ENCODE measurements at regions not wholly inside any gene's neighbourhood (a gene's known extent, or its start where the extent isn't known, plus 50 kb on each side); places are given as distances from the start of the nearest gene placed in this dataset.

DNA sequence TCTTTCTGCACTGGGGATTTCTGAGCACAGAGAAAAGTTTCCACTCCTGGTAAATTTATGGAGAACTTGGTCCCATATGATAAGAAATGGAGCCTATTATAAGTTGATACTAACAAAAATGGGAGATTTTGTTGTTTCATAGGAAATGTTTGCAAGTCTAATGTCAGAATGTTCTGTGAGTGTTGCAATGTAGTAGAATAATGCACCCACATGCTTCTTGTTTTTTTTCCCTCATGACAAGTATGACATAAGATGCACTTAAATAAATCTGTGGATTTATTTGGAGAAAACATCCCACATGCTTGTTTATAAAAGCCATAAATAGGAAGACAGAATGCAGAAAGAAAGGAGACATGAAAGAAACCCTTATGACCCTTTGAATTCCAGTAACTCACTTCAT is 50.8 kb upstream of the KCNJ6 start:
- in situ Hi-C loops (cut with MboI; ENCODE audit: low sequenced_read_pairs, unreplicated experiment), result no loop called here
- TF ChIP-seq, protein P1, sequence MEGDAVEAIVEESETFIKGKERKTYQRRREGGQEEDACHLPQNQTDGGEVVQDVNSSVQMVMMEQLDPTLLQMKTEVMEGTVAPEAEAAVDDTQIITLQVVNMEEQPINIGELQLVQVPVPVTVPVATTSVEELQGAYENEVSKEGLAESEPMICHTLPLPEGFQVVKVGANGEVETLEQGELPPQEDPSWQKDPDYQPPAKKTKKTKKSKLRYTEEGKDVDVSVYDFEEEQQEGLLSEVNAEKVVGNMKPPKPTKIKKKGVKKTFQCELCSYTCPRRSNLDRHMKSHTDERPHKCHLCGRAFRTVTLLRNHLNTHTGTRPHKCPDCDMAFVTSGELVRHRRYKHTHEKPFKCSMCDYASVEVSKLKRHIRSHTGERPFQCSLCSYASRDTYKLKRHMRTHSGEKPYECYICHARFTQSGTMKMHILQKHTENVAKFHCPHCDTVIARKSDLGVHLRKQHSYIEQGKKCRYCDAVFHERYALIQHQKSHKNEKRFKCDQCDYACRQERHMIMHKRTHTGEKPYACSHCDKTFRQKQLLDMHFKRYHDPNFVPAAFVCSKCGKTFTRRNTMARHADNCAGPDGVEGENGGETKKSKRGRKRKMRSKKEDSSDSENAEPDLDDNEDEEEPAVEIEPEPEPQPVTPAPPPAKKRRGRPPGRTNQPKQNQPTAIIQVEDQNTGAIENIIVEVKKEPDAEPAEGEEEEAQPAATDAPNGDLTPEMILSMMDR (IDR thresholded peaks at IDR 0.05; ENCODE audit: borderline replicate concordance, control extremely low read depth, extremely low read depth, insufficient read depth, missing control alignments), result no peak

DNA sequence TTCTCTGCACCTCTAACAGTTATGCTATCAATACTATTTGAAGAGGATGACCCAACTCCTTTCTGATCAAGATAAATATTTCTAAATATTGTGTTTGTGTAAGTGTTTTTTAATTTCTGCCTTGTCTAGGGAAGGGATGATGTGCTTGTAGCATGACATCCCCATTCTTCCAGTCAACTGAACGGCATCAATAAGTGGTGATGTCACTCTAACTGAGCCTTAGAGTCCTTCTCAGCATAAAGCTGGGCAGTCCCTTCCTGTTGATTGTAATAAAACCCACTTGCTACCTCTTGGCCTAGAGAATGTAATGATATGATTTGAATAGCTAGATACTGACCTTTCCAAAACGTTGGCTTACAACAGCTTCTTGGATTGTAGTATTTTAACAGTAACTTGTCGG is 52.5 kb upstream of the KCNJ6 start:
- TF ChIP-seq, protein P1 (IDR thresholded peaks at IDR 0.05; ENCODE audit: borderline replicate concordance, control extremely low read depth, extremely low read depth, insufficient read depth, missing control alignments), result no peak
- in situ Hi-C loops (cut with MboI; ENCODE audit: low sequenced_read_pairs, unreplicated experiment), result no loop called here
- no peak for DNase-seq (ENCODE audit: low spot score)

More for the DNA sequence above, 50.8 kb upstream of the KCNJ6 start:
- DNase-seq (ENCODE audit: low spot score), result no peak

DNA sequence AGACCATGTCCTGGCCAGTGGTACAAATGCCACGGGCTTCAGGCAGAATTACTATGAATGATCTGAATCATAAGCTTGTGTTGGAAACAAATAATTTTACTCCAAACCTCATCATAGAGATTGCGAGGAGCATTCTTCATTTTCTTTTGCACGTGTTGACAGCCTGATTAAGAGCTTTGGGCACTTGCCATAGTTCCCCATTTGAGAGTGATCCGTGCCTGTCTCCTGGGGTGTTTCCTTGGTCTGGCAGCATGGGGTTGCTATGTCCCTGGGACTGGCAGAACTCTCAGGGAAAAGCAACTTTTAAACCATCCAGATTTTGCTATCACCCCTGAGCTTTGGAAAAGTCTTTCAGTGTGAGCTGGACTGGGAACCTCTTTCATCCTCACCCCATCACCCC is 54.3 kb upstream of the KCNJ6 start:
- TF ChIP-seq, protein P1 (IDR thresholded peaks at IDR 0.05; ENCODE audit: borderline replicate concordance, control extremely low read depth, extremely low read depth, insufficient read depth, missing control alignments), result no peak
- in situ Hi-C loops (cut with MboI; ENCODE audit: low sequenced_read_pairs, unreplicated experiment), result no loop called here
- no peak for DNase-seq (ENCODE audit: low spot score)

DNA sequence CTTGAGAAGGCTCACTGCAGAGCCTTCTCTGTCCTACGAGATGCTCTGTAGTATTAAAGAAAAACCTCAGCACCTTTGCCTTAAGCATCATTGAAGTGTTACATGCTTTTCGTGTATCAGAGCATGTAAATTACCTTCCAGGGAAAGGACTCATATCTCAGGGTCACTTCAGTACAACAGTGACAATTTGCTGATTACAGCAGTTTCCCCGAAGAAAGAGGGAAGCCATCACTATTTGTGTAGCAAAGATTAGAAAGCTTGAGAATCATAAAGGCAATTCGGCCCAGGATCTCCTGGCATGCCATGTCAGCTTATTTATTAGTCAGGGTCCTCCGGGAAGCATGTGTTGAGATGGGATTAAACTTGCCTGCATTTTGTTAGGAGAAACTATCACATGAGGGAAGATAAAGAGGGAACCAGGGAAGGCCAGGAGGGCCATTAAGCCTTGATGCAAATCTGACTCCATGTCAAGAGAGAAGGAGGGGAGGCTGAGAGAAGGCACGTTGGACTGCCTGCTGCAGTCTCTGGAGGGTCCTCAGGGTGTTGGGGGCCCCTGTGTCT is 55.2 kb upstream of the KCNJ6 start:
- DNase-seq (ENCODE audit: low spot score), result no peak
- in situ Hi-C loops (cut with MboI; ENCODE audit: low sequenced_read_pairs, unreplicated experiment), result no loop called here
- TF ChIP-seq, protein P1 (IDR thresholded peaks at IDR 0.05; ENCODE audit: borderline replicate concordance, control extremely low read depth, extremely low read depth, insufficient read depth, missing control alignments), result no peak

DNA sequence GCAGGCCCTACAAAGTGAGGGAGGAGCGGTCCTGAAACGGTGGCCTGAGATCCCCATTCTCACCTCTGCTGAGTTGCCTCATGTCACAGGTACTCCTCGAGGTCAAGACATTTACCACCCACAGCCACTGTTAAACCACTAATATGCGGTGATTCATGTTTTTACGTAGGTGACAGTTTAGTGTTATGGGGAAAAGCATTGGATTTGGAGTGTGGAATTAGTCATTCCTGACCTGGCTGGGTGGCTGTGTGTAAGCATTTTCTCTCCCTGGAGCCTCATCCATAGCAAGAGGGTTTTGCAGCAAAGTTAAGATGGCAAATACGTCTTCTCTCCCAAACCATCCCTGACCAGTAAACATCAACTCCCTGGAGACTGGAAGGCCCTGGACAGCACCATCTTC is 57.8 kb upstream of the KCNJ6 start:
- in situ Hi-C loops (cut with MboI; ENCODE audit: low sequenced_read_pairs, unreplicated experiment), result no loop called here
- no peak for DNase-seq (ENCODE audit: low spot score)
- TF ChIP-seq, protein P1 (IDR thresholded peaks at IDR 0.05; ENCODE audit: borderline replicate concordance, control extremely low read depth, extremely low read depth, insufficient read depth, missing control alignments), result no peak

DNA sequence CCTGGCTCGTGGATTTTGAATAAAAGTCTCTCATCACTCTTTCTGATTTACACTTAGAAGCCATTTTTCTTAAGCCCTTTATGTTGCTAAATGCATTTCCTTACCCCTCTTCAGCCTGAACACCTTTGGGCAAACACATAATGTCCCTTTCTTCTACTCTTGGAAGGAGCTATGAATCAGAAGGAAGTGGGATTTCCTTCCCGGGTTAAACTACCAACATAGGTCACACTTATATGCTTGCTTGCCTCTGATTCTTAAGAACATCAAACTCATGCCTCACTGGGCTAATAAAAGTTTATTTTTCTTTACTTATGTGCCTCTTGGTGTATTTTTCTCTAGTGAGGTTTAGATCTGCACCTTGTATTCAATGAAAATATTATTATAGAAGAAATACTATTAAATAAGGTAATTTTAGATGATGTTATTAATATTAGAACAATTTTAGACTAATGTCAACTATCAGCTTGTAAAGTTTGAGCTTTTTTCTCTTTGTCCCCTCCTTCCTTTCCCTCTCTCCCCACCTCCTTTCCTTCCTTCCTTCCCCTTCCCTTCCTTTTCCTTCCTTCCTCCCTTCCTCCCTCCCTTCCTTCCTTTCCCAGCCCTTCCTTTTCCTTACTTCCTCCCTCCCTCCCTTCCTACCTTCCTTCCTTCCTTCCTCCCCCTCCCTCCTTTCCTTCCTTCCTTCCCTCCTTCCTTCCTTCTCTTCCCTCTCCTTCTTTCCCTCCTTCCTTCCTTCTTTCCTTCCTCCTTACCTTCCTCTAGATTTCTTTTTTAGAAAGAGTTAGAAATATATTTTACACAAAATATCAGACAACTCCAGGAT is 66.5 kb upstream of the KCNJ6 start:
- DNase-seq (ENCODE audit: low spot score), result no peak
- TF ChIP-seq, protein P1 (IDR thresholded peaks at IDR 0.05; ENCODE audit: borderline replicate concordance, control extremely low read depth, extremely low read depth, insufficient read depth, missing control alignments), result no peak
- in situ Hi-C loops (cut with MboI; ENCODE audit: low sequenced_read_pairs, unreplicated experiment), result no loop called here

All from GM13976 (cell line).